Fibroblast of pulmonary artery (primary cell): ENCODE measurements at regions not wholly inside any gene's neighbourhood (a gene's known extent, or its start where the extent isn't known, plus 50 kb on each side); places are given as distances from the start of the nearest gene placed in this dataset.

ENCODE experiments used
- DNase-seq: peaks from one replicate; pipeline ENCODE4 v3.0.0-alpha.2; 2010; ENCODE audit warnings: low read depth
- H3K4me3 ChIP-seq: replicated peaks from 2 replicates; pipeline ENCODE4 v1.5.1; 2011; ENCODE audit warnings: low read depth, mild to moderate bottlenecking, control low read depth, low read length, moderate library complexity
- TF ChIP-seq, protein P1 (sequence below): IDR thresholded peaks from 2 replicates; pipeline ENCODE4 v1.5.1; 2011; ENCODE audit warnings: mild to moderate bottlenecking, control low read depth, low read length, inconsistent platforms; ENCODE audit errors: missing control alignments

DNA sequence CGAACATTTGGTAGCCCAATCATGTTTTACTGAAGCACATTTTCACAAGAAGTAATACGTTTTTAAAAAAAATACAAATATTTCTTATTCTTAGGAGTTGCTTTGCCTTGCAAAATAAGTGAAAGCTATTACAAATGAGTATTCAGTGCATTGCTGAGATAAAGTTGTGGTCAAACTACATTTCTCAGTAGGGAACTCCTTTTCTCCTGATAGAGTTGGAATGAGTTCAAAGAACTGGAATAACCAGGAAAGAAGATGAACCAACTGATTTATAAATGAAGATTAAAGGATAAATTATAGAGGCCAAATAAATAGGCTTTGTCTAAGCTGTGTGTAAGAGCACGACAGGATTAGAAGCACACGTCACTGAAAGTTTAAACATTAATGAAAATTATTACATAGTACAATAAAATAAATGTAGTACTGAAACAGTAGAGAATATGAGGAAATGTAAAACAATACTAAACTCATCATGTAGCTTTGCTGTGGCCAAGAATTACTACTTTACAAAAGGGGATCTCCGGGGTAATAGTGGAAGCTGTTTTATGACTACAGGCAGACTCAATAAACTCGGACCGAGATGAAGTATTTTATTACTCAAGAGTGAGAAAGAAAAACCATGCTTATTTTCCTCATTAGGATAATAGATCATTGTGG, 73.6 kb downstream of the KCNJ2 start:
- DNase-seq: no peak
- TF ChIP-seq, protein P1, sequence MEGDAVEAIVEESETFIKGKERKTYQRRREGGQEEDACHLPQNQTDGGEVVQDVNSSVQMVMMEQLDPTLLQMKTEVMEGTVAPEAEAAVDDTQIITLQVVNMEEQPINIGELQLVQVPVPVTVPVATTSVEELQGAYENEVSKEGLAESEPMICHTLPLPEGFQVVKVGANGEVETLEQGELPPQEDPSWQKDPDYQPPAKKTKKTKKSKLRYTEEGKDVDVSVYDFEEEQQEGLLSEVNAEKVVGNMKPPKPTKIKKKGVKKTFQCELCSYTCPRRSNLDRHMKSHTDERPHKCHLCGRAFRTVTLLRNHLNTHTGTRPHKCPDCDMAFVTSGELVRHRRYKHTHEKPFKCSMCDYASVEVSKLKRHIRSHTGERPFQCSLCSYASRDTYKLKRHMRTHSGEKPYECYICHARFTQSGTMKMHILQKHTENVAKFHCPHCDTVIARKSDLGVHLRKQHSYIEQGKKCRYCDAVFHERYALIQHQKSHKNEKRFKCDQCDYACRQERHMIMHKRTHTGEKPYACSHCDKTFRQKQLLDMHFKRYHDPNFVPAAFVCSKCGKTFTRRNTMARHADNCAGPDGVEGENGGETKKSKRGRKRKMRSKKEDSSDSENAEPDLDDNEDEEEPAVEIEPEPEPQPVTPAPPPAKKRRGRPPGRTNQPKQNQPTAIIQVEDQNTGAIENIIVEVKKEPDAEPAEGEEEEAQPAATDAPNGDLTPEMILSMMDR: no peak
- H3K4me3 ChIP-seq: no peak overlapping the region

DNA sequence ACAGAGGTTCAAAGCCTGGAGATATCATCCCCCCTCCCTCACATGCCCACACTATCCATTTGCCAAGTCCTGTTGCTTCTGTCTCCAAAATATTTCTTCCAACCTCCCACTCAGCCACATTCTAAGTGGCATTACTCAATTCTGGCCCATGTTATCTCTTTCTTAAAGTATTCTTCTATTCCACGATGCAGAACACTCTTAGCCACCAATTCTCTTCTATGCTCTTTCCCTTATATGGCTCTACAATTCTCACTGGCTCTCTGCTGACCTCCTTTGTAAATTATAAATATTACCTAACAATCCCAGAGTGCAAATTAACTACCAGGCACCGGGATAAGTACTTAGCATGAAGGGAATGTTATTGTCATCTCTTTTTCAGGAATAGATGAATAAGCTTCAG, 82.4 kb downstream of the KCNJ2 start:
- DNase-seq: no peak
- no peak overlapping the region for H3K4me3 ChIP-seq
- TF ChIP-seq, protein P1: no peak

DNA sequence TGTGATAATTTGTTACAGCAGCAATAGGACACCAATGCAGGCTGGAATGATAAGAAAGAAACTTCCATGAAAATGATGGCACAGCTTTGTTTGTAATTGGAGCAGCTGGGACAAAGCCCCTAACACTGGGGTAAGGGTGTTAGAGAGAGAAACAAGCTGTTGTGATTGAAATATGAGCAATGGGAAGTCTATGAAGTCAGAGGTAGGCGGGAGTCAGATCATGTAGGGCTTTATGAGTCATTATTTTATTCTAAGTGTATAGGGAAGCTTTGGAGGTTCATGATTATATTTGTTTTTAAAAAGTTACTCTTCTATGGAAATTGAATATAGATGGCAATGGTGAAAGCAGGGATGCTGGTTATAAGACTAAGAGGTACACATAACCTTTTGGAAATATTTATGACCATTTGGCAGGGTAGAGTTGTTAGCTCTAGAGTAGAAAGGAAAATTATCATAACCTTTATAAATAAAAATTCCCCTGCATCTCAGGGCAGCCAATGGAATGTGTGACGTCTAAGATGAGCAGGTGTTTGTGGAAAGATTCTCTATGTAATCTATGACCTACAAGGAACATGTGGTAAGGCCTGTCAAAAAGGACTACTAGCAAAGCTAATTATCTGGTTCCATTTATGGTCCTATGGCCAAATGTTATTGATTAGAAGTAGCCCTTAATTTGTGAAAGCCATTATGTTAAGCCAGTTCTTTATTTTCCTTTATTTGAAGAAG, 85.6 kb downstream of the KCNJ2 start:
- no peak for DNase-seq
- TF ChIP-seq, protein P1: no peak
- no peak overlapping the region for H3K4me3 ChIP-seq

DNA sequence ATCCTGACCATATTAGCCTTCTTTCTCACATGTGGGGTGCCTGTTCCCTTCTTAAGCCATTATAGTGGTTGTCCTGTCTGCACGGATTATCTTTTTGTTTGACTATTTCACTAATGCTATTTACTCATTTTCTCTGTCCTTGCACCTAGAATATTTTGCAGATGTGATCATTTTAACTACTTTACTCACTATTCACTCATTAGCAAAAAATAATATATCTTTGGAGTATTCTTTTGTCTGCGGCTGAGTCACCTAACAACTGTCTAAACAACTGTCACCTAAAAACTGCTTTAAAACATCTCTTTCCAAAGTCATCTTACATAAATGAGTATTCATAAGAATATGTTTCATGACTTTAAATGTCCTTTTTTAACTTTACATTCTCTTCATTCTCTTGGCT, 87.4 kb downstream of the KCNJ2 start:
- TF ChIP-seq, protein P1: no peak
- no peak for DNase-seq
- H3K4me3 ChIP-seq: no peak overlapping the region

DNA sequence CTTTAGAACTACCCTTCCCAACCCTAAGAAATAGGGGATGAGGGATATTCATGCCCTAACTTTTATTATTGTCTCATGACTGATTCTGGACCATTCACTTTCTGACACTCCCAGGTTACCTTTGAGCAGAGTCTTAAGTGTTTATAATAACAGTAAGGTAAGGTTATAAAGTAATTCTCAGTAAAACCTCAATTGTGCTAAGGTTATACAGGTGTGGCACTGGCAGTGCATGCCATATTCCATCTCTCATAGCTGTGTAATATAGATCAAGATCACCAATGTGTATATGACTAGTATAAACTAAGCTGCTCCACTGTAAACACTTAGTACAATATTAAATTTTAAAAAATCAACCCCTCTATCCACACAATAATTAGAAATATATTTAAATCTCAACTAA, 89.1 kb downstream of the KCNJ2 start:
- DNase-seq: no peak
- H3K4me3 ChIP-seq: no peak overlapping the region
- TF ChIP-seq, protein P1: no peak

DNA sequence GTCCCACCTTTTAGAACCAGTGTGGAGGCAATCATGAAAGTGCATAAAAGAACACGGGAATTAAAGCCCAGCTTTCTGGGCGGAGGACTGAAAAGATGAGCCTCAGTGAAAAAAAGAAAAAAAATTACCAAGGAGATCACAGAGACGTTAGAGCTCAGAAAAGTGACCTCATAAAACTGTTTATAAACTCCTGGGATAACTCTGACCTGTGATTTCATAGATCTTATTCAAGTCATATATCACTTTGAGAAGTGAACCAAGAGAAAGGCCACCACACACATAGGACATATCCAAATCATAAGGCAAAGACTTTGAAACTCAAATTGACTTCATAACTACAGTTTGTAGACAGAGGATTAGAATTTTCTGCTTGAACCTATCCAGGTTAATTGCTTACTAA, 90.1 kb downstream of the KCNJ2 start:
- no peak overlapping the region for H3K4me3 ChIP-seq

More for the DNA sequence above, 90.1 kb downstream of the KCNJ2 start:
- TF ChIP-seq, protein P1: no peak
- DNase-seq: no peak
